ENCODE measurements at regions not wholly inside any gene's neighbourhood (a gene's known extent, or its start where the extent isn't known, plus 50 kb on each side); places are given as distances from the start of the nearest gene placed in this dataset.
"Not testable (repeated sequence)": the region's sequence is repeated elsewhere in the genome, so short reads cannot be mapped to it uniquely, and the experiment has no call there.

- peaks cover 4% of the 10 kb centered on the region for H3K36me3 Mint-ChIP-seq (ENCODE audit: low read depth)
- H3K4me3 Mint-ChIP-seq, result no peak overlapping the region
- H3K27me3 Mint-ChIP-seq, result no peaks in the 10 kb centered on the region
- Histone ChIP-seq H3K4me3 (ENCODE audit: low read length) (no peak overlapping the region), H3K27me3 (ENCODE audit: control insufficient read depth in 1 of 2, insufficient read depth in 2 of 2, low read length in 2 of 2) (no peaks in the 10 kb centered on the region), H3K27ac (ENCODE audit: low read depth in 1 of 2, low read length in 2 of 2) (no peak overlapping the region), H3K4me1 (ENCODE audit: insufficient read depth, low read length) (no peaks in the 10 kb centered on the region), H3K36me3 (ENCODE audit: insufficient read depth, low read length) (no peaks in the 10 kb centered on the region), H3K9me3 (ENCODE audit: control insufficient read depth in 1 of 2, insufficient read depth in 1 of 2, low read length in 2 of 2) (peaks cover 9 to 11% of the 10 kb centered on the region in 2 experiments)
- no peaks in the 10 kb centered on the region for H3K4me1 Mint-ChIP-seq (ENCODE audit: low read depth)
- DNase-seq (no peak), ATAC-seq (ENCODE audit: poor library complexity) (no peak)
- intact Hi-C loops (cut with DNase I, micrococcal nuclease), result no loop called here
- H3K27ac Mint-ChIP-seq, result no peak overlapping the region
- peaks cover 2% of the 10 kb centered on the region for H3K9me3 Mint-ChIP-seq
- CTCF ChIA-PET, result no interaction called here
- TF ChIP-seq, protein P1, sequence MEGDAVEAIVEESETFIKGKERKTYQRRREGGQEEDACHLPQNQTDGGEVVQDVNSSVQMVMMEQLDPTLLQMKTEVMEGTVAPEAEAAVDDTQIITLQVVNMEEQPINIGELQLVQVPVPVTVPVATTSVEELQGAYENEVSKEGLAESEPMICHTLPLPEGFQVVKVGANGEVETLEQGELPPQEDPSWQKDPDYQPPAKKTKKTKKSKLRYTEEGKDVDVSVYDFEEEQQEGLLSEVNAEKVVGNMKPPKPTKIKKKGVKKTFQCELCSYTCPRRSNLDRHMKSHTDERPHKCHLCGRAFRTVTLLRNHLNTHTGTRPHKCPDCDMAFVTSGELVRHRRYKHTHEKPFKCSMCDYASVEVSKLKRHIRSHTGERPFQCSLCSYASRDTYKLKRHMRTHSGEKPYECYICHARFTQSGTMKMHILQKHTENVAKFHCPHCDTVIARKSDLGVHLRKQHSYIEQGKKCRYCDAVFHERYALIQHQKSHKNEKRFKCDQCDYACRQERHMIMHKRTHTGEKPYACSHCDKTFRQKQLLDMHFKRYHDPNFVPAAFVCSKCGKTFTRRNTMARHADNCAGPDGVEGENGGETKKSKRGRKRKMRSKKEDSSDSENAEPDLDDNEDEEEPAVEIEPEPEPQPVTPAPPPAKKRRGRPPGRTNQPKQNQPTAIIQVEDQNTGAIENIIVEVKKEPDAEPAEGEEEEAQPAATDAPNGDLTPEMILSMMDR (IDR thresholded peaks at IDR 0.05), result no peak
- POLR2A ChIA-PET, result no interaction called here
Measured at GRCh38 chr1:232743999-232744398, 61.2 kb upstream of the MAP10 start.

GRCh38 chr1:232744847-232745246 lies 60.4 kb upstream of the MAP10 start:
- ATAC-seq (ENCODE audit: poor library complexity), result no peak
- no peaks in the 10 kb centered on the region for H3K27me3 Mint-ChIP-seq
- intact Hi-C loops (cut with DNase I, micrococcal nuclease), result no loop called here
- Histone ChIP-seq H3K4me3 (ENCODE audit: low read length) (no peak overlapping the region), H3K27me3 (ENCODE audit: control insufficient read depth in 1 of 2, insufficient read depth in 2 of 2, low read length in 2 of 2) (no peaks in the 10 kb centered on the region), H3K27ac (ENCODE audit: low read depth in 1 of 2, low read length in 2 of 2) (no peak overlapping the region), H3K36me3 (ENCODE audit: insufficient read depth, low read length) (no peaks in the 10 kb centered on the region), H3K4me1 (ENCODE audit: insufficient read depth, low read length) (no peaks in the 10 kb centered on the region), H3K9me3 (ENCODE audit: control insufficient read depth in 1 of 2, insufficient read depth in 1 of 2, low read length in 2 of 2) (peaks cover 11 to 17% of the 10 kb centered on the region in 2 experiments)
- no peaks in the 10 kb centered on the region for H3K4me1 Mint-ChIP-seq (ENCODE audit: low read depth)
- peaks cover 7% of the 10 kb centered on the region for H3K9me3 Mint-ChIP-seq
- ChIA-PET POLR2A (no interaction called here), CTCF (no interaction called here)
- H3K4me3 Mint-ChIP-seq, result no peak overlapping the region
- no peak for DNase-seq
- TF ChIP-seq, protein P1 (IDR thresholded peaks at IDR 0.05), result no peak
- no peak overlapping the region for H3K27ac Mint-ChIP-seq
- peaks cover 4% of the 10 kb centered on the region for H3K36me3 Mint-ChIP-seq (ENCODE audit: low read depth)

DNA sequence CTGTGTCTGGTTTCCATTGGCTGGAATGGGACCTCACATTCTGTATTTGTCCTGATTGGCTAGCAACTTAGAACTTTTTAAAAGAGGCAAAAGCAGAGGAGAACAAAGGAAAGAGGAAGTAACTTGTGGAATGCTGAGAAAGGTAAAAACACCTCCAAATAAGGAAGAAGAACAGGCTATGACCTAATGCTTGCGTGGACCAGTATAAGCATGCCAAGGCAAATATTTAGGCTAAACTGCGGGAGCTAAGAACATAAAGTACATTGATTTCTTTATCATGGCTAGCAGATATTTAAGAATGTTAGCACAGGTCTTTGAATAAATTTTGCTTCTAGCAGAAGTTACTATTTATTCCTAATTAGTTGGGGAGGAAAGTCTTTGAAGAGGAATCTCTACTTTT lies 59.5 kb upstream of the MAP10 start:
- H3K36me3 ChIP-seq (ENCODE audit: insufficient read depth, low read length); CTCF ChIA-PET; H3K4me1 Mint-ChIP-seq (ENCODE audit: low read depth); H3K4me3 Mint-ChIP-seq; ATAC-seq (ENCODE audit: poor library complexity); H3K4me1 ChIP-seq (ENCODE audit: insufficient read depth, low read length); H3K36me3 Mint-ChIP-seq (ENCODE audit: low read depth); H3K27ac Mint-ChIP-seq; POLR2A ChIA-PET; H3K4me3 ChIP-seq (ENCODE audit: low read length); H3K9me3 Mint-ChIP-seq; H3K27ac ChIP-seq (ENCODE audit: low read depth in 1 of 2, low read length in 2 of 2); H3K27me3 Mint-ChIP-seq; DNase-seq; intact Hi-C loops (cut with DNase I, micrococcal nuclease); H3K27me3 ChIP-seq (ENCODE audit: control insufficient read depth in 1 of 2, insufficient read depth in 2 of 2, low read length in 2 of 2): not testable (repeated sequence)
- H3K9me3 ChIP-seq (ENCODE audit: control insufficient read depth in 1 of 2, insufficient read depth in 1 of 2, low read length in 2 of 2), result peaks cover 11 to 17% of the 10 kb centered on the region in 2 experiments

GRCh38 chr1:232748910-232749368 lies 56.3 kb upstream of the MAP10 start:
- intact Hi-C loops (cut with DNase I, micrococcal nuclease), result no loop called here
- Mint-ChIP-seq H3K9me3 (peaks cover 7% of the 10 kb centered on the region), H3K4me3 (no peak overlapping the region), H3K4me1 (ENCODE audit: low read depth) (peaks cover 7% of the 10 kb centered on the region), H3K27me3 (no peaks in the 10 kb centered on the region), H3K36me3 (ENCODE audit: low read depth) (peaks cover 4% of the 10 kb centered on the region), H3K27ac (no peak overlapping the region)
- CTCF ChIA-PET, result no interaction called here
- no peaks in the 10 kb centered on the region for H3K36me3 ChIP-seq (ENCODE audit: insufficient read depth, low read length)
- POLR2A ChIA-PET, result no interaction called here
- peaks cover 11 to 17% of the 10 kb centered on the region in 2 experiments for H3K9me3 ChIP-seq (ENCODE audit: control insufficient read depth in 1 of 2, insufficient read depth in 1 of 2, low read length in 2 of 2)
- H3K27ac ChIP-seq (ENCODE audit: low read depth in 1 of 2, low read length in 2 of 2), result no peak overlapping the region
- H3K4me1 ChIP-seq (ENCODE audit: insufficient read depth, low read length), result no peaks in the 10 kb centered on the region
- TF ChIP-seq, protein P1 (IDR thresholded peaks at IDR 0.05), result no peak
- DNase-seq (no peak), ATAC-seq (ENCODE audit: poor library complexity) (no peak)
- H3K27me3 ChIP-seq (ENCODE audit: control insufficient read depth in 1 of 2, insufficient read depth in 2 of 2, low read length in 2 of 2), result no peaks in the 10 kb centered on the region
- H3K4me3 ChIP-seq (ENCODE audit: low read length), result no peak overlapping the region
